MM.1S (cell line): ENCODE measurements at regions not wholly inside any gene's neighbourhood (a gene's known extent, or its start where the extent isn't known, plus 50 kb on each side); places are given as distances from the start of the nearest gene placed in this dataset.
"Not testable (repeated sequence)": the region's sequence is repeated elsewhere in the genome, so short reads cannot be mapped to it uniquely, and the experiment has no call there.

Experiments used
- CTCF ChIP-seq: fragments of 300-600 bp; sonication (generic); IDR thresholded peaks from 2 replicates; pipeline ENCODE4 v1.5.1; 2016; ENCODE audit warnings: antibody characterized with exemption, low read length, mixed read lengths
- EZH2 ChIP-seq: fragments of 300-600 bp; sonication (generic); optimal IDR thresholded peaks from 2 replicates; pipeline ENCODE3; 2017; ENCODE audit warnings: low read depth, mild to moderate bottlenecking, antibody characterized with exemption, low read length, mixed read lengths
- EZH2phosphoT487 ChIP-seq: fragments of 300-600 bp; sonication (generic); IDR thresholded peaks from 2 replicates; pipeline ENCODE4 v1.6.1; 2018; ENCODE audit warnings: antibody characterized with exemption, low read length

GRCh38 chr4:49138818-49139217, 152.7 kb downstream of the CWH43 start:
- TF ChIP-seq CTCF, EZH2, EZH2phosphoT487: not testable (repeated sequence)
